Smooth muscle cell (in vitro differentiated cells): ENCODE measurements at regions not wholly inside any gene's neighbourhood (a gene's known extent, or its start where the extent isn't known, plus 50 kb on each side); places are given as distances from the start of the nearest gene placed in this dataset.
A peak's percentile ranks its signal among the peaks of the same experiment; 100 is the strongest.
"Not testable (repeated sequence)": the region's sequence is repeated elsewhere in the genome, so short reads cannot be mapped to it uniquely, and the experiment has no call there.

Experiments used
- DNase-seq: peaks from one replicate; lab custom pipeline; 2025; ENCODE audit not compliant: unreplicated experiment; lab: John Stamatoyannopoulos, UW
- H2AFZ ChIP-seq: fragments of 200-600 bp; sonication (generic); 2 replicates; pipeline ENCODE4 v1.6.0; 2016; ENCODE audit warnings: antibody characterized with exemption, low read depth, mild to moderate bottlenecking
- H3F3A ChIP-seq: fragments of 200-600 bp; sonication (generic); 2 replicates; pipeline ENCODE4 v1.6.0; 2017; ENCODE audit warnings: antibody characterized with exemption, low read depth
- H3K27ac ChIP-seq: fragments of 200-600 bp; sonication (generic); 2 replicates; pipeline ENCODE4 v1.5.1; 2016; ENCODE audit warnings: low read depth, mild to moderate bottlenecking
- H3K27me3 ChIP-seq: fragments of 200-600 bp; sonication (generic); 2 replicates; pipeline ENCODE4 v1.6.1; 2016; ENCODE audit warnings: low read depth, mild to moderate bottlenecking
- H3K36me3 ChIP-seq: fragments of 200-600 bp; sonication (generic); 2 replicates; pipeline ENCODE4 v1.5.1; 2016; ENCODE audit warnings: low read depth
- H3K4me1 ChIP-seq: fragments of 200-600 bp; sonication (generic); 2 replicates; pipeline ENCODE4 v1.5.1; 2016; ENCODE audit warnings: low read depth
- H3K4me2 ChIP-seq: fragments of 200-600 bp; sonication (generic); 2 replicates; pipeline ENCODE4 v1.6.0; 2016; ENCODE audit warnings: mild to moderate bottlenecking
- H3K4me3 ChIP-seq: fragments of 200-600 bp; sonication (generic); 2 replicates; pipeline ENCODE4 v1.5.1; 2016; ENCODE audit warnings: mild to moderate bottlenecking
- H3K79me2 ChIP-seq: fragments of 200-600 bp; sonication (generic); 2 replicates; pipeline ENCODE4 v1.6.0; 2016; ENCODE audit warnings: low read depth, mild to moderate bottlenecking
- H3K9ac ChIP-seq: fragments of 200-600 bp; sonication (generic); 2 replicates; pipeline ENCODE4 v1.6.0; 2016; ENCODE audit warnings: low read depth
- H3K9me3 ChIP-seq: fragments of 200-600 bp; sonication (generic); replicated peaks from 2 replicates; pipeline ENCODE4 v1.5.1; 2016; ENCODE audit warnings: low read depth
- H4K20me1 ChIP-seq: fragments of 200-600 bp; sonication (generic); 2 replicates; pipeline ENCODE4 v1.6.0; 2016; ENCODE audit warnings: low read depth
- WGBS: methylation state at CpG from one replicate; pipeline ENCODE4 v1.1.7; 2016; ENCODE audit warnings: low lambda C conversion rate; 5-methylcytosine and 5-hydroxymethylcytosine counted together
- TF ChIP-seq, protein P1 (sequence below): fragments of 200-600 bp; sonication (generic); IDR thresholded peaks from 2 replicates; pipeline ENCODE4 v1.5.1; 2017; ENCODE audit warnings: borderline replicate concordance, mild to moderate bottlenecking, antibody characterized with exemption; ENCODE audit not compliant: insufficient read depth, poor library complexity, severe bottlenecking

DNA sequence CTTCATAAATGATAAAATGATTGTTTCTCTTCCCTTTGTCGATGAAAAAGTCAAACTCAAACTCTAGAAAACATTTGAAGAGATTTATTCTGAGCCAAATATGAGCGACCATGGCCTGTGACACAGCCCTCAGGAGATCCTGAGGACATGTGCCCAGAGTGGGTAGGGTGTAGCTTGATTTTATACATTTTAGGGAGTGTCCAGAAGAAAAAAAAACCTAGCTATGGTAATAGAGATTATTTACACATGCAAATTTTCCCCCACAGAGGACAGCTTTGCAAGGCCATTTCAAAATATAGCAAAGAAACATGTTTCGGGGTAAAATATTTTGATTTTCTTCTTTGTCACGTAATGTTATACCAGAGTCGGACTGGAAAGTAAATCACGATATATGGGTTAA is 92.4 kb upstream of the TRIB2 start:
- H4K20me1 ChIP-seq: no peaks in the 10 kb centered on the region
- no peak for DNase-seq
- no peaks in the 10 kb centered on the region for H3K79me2 ChIP-seq
- H3K4me3 ChIP-seq: no peak overlapping the region
- H3K27me3 ChIP-seq: no peaks in the 10 kb centered on the region
- TF ChIP-seq, protein P1, sequence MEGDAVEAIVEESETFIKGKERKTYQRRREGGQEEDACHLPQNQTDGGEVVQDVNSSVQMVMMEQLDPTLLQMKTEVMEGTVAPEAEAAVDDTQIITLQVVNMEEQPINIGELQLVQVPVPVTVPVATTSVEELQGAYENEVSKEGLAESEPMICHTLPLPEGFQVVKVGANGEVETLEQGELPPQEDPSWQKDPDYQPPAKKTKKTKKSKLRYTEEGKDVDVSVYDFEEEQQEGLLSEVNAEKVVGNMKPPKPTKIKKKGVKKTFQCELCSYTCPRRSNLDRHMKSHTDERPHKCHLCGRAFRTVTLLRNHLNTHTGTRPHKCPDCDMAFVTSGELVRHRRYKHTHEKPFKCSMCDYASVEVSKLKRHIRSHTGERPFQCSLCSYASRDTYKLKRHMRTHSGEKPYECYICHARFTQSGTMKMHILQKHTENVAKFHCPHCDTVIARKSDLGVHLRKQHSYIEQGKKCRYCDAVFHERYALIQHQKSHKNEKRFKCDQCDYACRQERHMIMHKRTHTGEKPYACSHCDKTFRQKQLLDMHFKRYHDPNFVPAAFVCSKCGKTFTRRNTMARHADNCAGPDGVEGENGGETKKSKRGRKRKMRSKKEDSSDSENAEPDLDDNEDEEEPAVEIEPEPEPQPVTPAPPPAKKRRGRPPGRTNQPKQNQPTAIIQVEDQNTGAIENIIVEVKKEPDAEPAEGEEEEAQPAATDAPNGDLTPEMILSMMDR: no peak
- WGBS: 93% methylated on average over 6 of the region's 6 CpGs
- no peak overlapping the region for H3K4me2 ChIP-seq
- H3K27ac ChIP-seq: no peak overlapping the region
- H3K9me3 ChIP-seq: no peaks in the 10 kb centered on the region
- H3K9ac ChIP-seq: no peak overlapping the region
- no peaks in the 10 kb centered on the region for H3K36me3 ChIP-seq
- H3K4me1 ChIP-seq: peaks cover 7% of the 10 kb centered on the region
- no peak overlapping the region for H2AFZ ChIP-seq
- no peaks in the 10 kb centered on the region for H3F3A ChIP-seq

DNA sequence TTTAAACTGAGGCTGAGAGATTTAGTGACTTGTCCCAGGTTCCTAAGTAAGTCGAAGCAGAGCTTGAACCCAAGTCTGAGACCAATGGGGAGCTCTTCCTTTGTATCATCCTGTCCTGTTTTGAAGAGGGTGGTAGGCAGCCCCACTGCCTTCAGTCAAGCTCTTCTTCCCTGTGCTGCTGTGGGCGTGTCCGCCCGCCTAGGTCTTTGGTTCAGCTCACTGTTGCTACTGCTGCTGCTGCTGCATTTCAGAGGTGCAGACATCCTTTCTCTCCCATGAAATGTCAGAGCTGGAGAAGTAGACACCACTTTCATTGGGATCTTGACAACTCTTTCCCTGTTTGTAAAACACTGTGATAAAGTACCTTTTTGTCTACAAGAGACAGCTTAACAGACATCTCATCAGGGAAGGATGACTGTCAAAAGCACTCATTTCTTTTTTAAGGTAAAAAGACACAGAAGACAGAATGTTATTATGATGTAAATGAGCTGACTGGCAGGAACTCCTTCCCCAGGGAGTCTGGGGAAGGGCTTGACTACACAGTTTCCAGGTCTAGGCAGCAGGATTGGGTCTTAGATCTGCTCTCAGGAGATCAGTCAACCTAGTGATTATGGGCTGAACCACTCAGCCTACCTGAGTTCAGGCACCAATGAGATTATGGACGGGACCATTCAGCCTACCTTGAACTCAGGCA is 91.7 kb upstream of the TRIB2 start:
- peak overlapping the region; percentile 49 for H2AFZ ChIP-seq
- WGBS: 54% methylated on average over 5 of the region's 5 CpGs

DNA sequence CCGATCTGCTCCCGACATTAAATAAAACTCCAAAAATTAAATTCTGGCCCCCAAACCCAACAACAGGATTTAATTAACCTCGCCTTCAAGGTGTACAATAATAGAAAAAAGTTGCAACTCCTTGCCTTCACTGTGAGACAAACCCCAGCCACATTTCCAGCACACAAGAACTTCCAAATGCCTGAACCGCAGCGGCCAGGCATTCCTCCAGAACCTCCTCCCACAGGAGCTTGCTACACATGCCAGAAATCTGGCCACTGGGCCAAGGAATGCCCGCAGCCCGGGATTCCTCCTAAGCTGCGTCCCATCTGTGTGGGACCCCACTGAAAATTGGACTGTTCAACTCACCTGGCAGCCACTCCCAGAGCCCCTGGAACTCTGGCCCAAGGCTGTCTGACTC is 88.2 kb upstream of the TRIB2 start:
- WGBS: 93% methylated on average over 8 of the region's 8 CpGs
- not testable (repeated sequence) for H3K79me2 ChIP-seq, H3K4me3 ChIP-seq, H4K20me1 ChIP-seq, H3K9me3 ChIP-seq, H3K27me3 ChIP-seq, H3K4me1 ChIP-seq, H3K4me2 ChIP-seq, H3K9ac ChIP-seq, DNase-seq, H2AFZ ChIP-seq, H3K36me3 ChIP-seq, H3K27ac ChIP-seq, H3F3A ChIP-seq

More for the DNA sequence above, 91.7 kb upstream of the TRIB2 start:
- H3K27me3 ChIP-seq: no peaks in the 10 kb centered on the region
- DNase-seq: no peak
- H3F3A ChIP-seq: no peaks in the 10 kb centered on the region
- no peak overlapping the region for H3K9ac ChIP-seq
- no peak overlapping the region for H3K27ac ChIP-seq
- no peaks in the 10 kb centered on the region for H4K20me1 ChIP-seq
- no peaks in the 10 kb centered on the region for H3K9me3 ChIP-seq
- H3K4me3 ChIP-seq: no peak overlapping the region
- H3K4me2 ChIP-seq: no peak overlapping the region
- H3K79me2 ChIP-seq: no peaks in the 10 kb centered on the region
- H3K4me1 ChIP-seq: peaks cover 7% of the 10 kb centered on the region
- TF ChIP-seq, protein P1: no peak
- no peaks in the 10 kb centered on the region for H3K36me3 ChIP-seq

DNA sequence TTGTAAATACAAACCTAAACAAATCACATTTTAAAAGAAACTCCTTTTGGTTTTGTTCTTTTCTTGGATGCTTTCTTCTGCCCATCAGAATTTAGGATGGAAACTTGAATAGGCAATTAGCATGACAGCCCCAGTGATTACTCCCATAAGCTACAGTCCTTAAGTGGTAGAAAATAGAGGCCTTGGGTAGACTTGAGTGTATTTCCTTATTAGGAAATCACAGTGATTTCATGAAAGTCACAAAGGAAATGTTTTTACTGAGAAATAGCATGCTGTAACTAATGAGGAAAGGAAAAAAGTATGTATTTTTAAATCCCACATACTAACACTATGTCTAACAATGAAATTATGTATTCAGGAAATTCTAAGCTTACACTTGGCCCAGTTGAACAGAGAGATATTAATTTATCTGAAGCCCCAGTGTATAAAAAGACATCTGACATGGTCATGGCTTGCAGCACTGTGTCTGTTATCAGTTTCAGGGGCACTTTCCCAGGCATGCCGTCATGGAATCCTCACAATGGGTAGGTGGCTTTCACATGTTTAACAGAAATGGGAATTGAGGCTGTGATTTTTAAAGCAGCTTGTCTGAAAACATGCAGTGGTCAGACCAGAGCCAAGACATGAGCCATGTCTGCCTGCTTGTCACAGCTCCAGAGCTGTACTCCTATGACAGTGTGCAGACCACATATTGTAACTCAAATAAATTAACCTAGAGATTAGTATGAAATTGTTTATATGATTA is 79.7 kb upstream of the TRIB2 start:
- Histone ChIP-seq H2AFZ (peak overlapping the region; percentile 41), H3K4me1 (peaks cover 3% of the 10 kb centered on the region), H3K9ac (no peak overlapping the region), H3K4me2 (no peak overlapping the region), H3K27me3 (no peaks in the 10 kb centered on the region), H4K20me1 (no peaks in the 10 kb centered on the region), H3F3A (no peaks in the 10 kb centered on the region), H3K9me3 (no peaks in the 10 kb centered on the region), H3K36me3 (no peaks in the 10 kb centered on the region), H3K27ac (peak overlapping the region; percentile 42), H3K4me3 (no peak overlapping the region), H3K79me2 (no peaks in the 10 kb centered on the region)
- TF ChIP-seq, protein P1: no peak
- 8% methylated on average over 1 of the region's 1 CpG for WGBS
- no peak for DNase-seq
